OCI-M1 (cell line): ENCODE measurements at regions not wholly inside any gene's neighbourhood (a gene's known extent, or its start where the extent isn't known, plus 50 kb on each side); places are given as distances from the start of the nearest gene placed in this dataset.

Source experiments
- DNase-seq: peaks from one replicate; lab custom pipeline; 2025; lab: John Stamatoyannopoulos, UW

GRCh38 chr3:189049458-189050236, 122.1 kb upstream of the TPRG1 start:
- DNase-seq, result peak; percentile 3

GRCh38 chr3:189053322-189053721, 118.4 kb upstream of the TPRG1 start:
- no peak for DNase-seq

GRCh38 chr3:189056646-189057335, 115.0 kb upstream of the TPRG1 start:
- DNase-seq, result no peak

GRCh38 chr3:189057369-189057768, 114.4 kb upstream of the TPRG1 start:
- DNase-seq, result no peak

- DNase-seq, result no peak
Observed at GRCh38 chr3:189058071-189058470, 113.7 kb upstream of the TPRG1 start.

- DNase-seq, result no peak
Observed at GRCh38 chr3:189070965-189071364, 100.8 kb upstream of the TPRG1 start.

GRCh38 chr3:189071446-189071845, 100.3 kb upstream of the TPRG1 start:
- DNase-seq, result no peak

- DNase-seq, result no peak
Observed at GRCh38 chr3:189076449-189076848, 95.3 kb upstream of the TPRG1 start.

- no peak for DNase-seq
Observed at GRCh38 chr3:189080745-189081144, 91.0 kb upstream of the TPRG1 start.

GRCh38 chr3:189082666-189083427, 88.9 kb upstream of the TPRG1 start:
- no peak for DNase-seq

- no peak for DNase-seq
Observed at GRCh38 chr3:189084620-189085019, 87.2 kb upstream of the TPRG1 start.

GRCh38 chr3:189092547-189092946, 79.2 kb upstream of the TPRG1 start:
- DNase-seq, result no peak

- DNase-seq, result no peak
Observed at GRCh38 chr3:189094539-189094938, 77.2 kb upstream of the TPRG1 start.

- DNase-seq, result no peak
Observed at GRCh38 chr3:189096092-189096491, 75.7 kb upstream of the TPRG1 start.

- DNase-seq, result no peak
Observed at GRCh38 chr3:189099031-189099471, 72.7 kb upstream of the TPRG1 start.

- no peak for DNase-seq
Observed at GRCh38 chr3:189099505-189100290, 72.1 kb upstream of the TPRG1 start.

GRCh38 chr3:189100866-189101265, 70.9 kb upstream of the TPRG1 start:
- no peak for DNase-seq

GRCh38 chr3:189101594-189101993, 70.2 kb upstream of the TPRG1 start:
- no peak for DNase-seq

GRCh38 chr3:189103208-189103607, 68.6 kb upstream of the TPRG1 start:
- no peak for DNase-seq

- DNase-seq, result no peak
Observed at GRCh38 chr3:189108067-189108466, 63.7 kb upstream of the TPRG1 start.

GRCh38 chr3:189108735-189109134, 63.0 kb upstream of the TPRG1 start:
- no peak for DNase-seq

GRCh38 chr3:189109145-189109544, 62.6 kb upstream of the TPRG1 start:
- DNase-seq, result no peak
